Kasumi-1 (cell line): ENCODE measurements at regions not wholly inside any gene's neighbourhood (a gene's known extent, or its start where the extent isn't known, plus 50 kb on each side); places are given as distances from the start of the nearest gene placed in this dataset.

Experiments
- DNase-seq, 2 experiments: peaks; one replicate each; lab custom pipeline; 2025; lab: John Stamatoyannopoulos, UW

DNA sequence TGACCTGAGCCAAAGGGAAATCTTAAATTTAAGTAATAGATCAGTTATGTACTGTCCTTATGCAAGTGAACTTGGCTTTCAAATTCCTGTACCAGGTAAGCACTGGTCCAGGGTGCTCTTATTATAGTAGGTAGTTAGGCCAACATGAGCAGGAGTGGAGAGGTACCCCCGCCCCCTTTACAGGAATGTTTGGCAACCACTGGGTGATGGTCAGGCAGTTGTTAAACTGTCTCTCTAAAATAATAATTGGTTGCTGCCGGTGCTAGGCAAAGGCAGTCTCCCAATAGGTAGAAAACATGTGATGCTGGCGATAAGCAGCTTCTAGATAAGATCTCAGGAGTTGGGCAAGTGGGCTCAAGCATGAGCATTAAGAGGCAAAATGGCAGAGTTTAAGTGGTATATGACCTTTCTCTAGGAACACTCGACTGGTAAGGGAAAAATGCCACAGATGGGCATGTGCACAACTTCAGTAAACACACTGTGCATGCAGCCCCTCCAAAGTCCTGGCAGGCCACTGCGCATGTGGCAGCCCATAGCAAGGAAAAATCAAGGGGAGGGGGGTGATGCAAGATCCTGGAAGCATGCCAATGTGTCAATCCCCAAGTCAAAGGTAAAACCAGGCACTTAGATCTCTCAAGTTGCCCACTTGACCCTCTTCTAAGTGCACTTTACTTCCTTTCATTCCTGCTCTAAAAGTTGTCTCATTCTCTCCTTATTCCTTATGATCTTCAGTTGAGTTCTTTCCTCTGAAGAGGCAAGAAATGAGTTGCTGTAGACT, 1239.7 kb downstream of the C4orf33 start:
- no peak for DNase-seq

DNA sequence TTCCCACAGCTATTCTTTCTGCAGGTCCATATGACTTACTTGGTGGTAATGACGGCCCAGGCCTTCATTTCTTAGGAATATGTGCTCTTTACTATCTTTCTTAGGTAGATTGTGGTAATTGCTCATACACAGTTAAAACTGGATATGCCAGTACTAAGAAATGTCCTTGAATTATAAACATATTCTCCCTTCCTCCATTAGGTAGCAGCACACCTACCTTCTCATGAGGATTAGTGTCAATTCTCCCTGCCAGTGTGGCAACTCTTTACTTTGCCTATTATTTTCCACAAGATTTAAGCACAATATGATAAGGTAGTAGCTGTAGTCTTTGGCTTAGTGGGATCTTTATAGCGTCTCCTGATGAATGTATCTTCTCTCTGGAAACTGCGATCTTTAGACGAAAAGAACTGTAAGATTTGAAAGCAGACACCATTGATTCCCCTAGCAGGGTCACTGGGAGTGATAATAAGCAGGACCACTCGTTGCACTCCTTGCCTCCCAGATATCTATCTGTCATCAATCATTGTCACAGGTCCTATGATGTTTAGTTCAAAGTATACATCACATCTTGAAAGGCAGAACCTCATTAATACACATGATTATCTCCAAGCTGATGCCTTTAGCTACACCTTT, 1240.7 kb downstream of the C4orf33 start:
- DNase-seq = peak; percentile 53 to 66

DNA sequence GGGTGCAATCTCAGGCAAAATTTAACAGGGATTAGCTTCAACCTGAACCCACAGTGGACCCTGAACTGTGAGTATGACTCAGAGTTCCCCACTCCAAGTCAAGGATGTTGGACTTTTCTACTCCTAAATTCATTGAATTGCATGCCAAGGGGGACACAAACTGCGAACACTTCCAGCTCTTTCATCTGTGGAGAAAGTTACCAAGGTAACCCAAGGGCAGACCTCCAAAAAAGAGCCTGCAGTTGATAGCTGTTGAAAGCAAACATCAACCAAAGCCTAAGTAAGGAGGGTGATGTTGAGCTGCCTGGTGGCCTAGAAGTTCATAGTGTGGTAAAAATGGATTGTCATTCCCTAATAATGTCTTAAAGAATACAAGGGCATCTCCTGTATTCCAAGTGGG, 1242.9 kb downstream of the C4orf33 start:
- no peak for DNase-seq

DNA sequence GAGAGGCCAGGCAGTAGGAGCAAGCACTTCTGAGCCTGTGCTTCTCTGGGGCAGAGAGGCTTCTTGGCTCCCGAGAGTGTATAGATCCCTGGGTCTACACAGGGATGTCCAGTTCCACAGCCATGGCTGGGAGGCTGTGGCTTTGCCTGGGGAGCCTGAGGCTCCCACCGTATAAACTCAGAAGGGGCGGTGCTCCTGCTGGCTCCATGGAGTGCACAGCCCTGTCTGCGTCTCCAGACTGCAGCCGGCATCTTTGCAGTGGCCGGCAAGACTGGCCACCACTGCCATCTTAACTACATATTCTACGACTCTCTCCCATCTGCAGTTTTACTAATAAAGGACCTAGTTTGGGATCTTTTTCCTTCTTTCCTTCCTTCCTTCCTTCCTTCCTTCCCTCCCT, 1253.8 kb downstream of the C4orf33 start:
- no peak for DNase-seq

GRCh38 chr4:130356873-130357272, 1260.9 kb downstream of the C4orf33 start:
- no peak for DNase-seq

DNA sequence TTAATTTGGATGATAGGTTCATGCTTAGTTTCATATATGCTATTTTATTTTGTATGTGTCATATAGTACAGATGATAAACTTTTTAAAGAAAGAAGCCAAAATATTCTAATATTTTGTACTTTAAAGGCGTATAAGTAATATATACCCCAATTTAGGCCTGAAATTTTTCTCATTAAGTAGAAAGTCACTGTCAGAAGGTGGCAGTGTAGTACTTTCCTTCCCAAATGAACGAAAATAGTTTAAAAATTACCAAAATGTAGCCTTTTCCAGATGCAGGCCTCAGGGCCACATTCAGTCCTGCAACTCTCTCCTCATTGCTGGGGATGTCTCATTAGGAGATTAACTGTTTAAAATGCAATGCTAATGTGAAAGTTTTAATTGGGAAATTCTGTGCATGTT, 1263.6 kb downstream of the C4orf33 start:
- peak; percentile 37 to 46 for DNase-seq

- no peak for DNase-seq
Observed at GRCh38 chr4:130361616-130362015, 1265.7 kb downstream of the C4orf33 start.

- no peak for DNase-seq
Observed at GRCh38 chr4:130368668-130369067, 1272.7 kb downstream of the C4orf33 start.

DNA sequence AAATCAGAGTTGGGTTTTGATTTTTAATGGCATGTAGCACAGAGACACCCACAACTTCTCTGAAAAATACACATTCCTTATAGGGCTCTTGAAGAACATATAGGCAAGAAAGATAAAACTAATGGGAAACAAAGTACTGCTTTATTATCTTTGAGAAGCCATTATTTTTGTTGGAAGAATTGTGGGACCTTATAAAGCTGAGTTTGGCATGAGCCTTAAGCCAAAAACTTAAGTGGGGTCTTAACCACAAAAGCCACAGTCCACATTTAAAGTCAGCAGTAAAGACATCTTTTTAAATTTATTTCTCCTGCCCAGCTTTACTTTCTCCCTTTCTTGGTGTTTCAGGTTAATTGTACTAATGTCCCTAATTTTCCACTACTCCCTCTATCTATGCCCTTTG, 1297.3 kb downstream of the C4orf33 start:
- no peak for DNase-seq

GRCh38 chr4:130393642-130394041, 1297.7 kb downstream of the C4orf33 start:
- no peak for DNase-seq

- no peak for DNase-seq
Observed at GRCh38 chr4:130395871-130396270, 1299.9 kb downstream of the C4orf33 start.

GRCh38 chr4:130403221-130403620, 1307.3 kb downstream of the C4orf33 start:
- DNase-seq = no peak

- no peak for DNase-seq
Observed at GRCh38 chr4:130416228-130416627, 1320.3 kb downstream of the C4orf33 start.

- DNase-seq = no peak
Observed at GRCh38 chr4:130419211-130419975, 1323.4 kb downstream of the C4orf33 start.

GRCh38 chr4:130422261-130422660, 1326.3 kb downstream of the C4orf33 start:
- peak; percentile 90 to 92 for DNase-seq

GRCh38 chr4:130424211-130424610, 1328.3 kb downstream of the C4orf33 start:
- no peak for DNase-seq

DNA sequence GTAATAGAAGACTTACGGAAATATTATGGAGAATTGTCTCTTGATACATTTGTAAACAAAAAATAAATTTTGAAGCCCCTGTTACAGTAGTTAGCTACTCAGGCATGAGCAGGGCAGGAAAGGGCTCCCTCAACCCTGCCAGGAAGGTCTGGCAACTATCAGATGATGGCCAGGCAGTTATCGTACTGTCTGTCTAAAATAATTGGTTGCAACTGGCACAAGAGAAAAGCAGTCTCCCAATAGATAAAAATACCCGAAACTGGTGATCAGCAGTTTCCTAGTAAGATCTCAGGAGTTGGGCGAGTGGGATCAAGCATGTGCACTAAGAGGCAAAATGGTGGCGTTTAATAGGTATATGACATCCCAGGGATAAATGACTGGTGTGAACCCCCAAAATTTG, 1336.3 kb downstream of the C4orf33 start:
- DNase-seq = no peak

- DNase-seq = no peak
Observed at GRCh38 chr4:130449741-130450140, 1353.8 kb downstream of the C4orf33 start.

DNA sequence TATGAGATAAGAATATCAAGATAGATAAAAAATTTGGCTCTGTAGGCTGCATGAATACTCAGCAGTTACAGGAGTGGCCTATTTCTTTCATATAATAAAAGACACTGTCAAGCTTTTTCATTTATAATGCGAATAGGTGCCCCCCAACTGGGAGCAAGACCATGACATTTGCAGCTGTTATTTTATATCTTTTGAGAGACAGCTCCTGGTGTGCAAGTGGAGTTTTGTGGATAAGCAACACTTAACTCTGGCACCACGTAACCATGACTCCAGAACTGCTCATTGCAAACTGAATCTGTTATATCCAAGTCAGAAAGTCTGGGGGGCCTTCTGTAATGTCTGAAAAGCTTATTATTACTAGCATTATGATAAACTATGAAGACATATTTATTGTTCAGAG, 1372.4 kb downstream of the C4orf33 start:
- DNase-seq = no peak

GRCh38 chr4:130478406-130478805, 1382.5 kb downstream of the C4orf33 start:
- no peak for DNase-seq

DNA sequence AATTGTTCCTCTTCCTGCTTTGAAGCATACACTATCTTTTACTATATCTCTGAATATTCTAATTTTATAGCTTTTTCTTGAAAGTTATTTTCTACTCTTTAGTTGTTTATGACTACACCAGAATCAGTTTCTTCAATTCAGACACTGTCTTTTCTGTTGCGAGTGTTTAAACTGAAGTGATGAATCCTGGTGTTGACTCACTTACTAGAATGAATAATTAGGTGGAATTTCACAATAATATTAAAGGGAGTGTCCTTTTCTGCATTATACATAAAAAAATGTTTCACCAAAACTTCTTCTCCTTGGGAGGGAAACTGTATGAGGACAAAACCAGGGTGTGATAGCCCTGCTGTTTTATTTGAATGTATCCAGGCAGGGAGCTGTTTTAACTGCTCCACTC, 1383.1 kb downstream of the C4orf33 start:
- DNase-seq = no peak

- no peak for DNase-seq
Observed at GRCh38 chr4:130479674-130480073, 1383.7 kb downstream of the C4orf33 start.

DNA sequence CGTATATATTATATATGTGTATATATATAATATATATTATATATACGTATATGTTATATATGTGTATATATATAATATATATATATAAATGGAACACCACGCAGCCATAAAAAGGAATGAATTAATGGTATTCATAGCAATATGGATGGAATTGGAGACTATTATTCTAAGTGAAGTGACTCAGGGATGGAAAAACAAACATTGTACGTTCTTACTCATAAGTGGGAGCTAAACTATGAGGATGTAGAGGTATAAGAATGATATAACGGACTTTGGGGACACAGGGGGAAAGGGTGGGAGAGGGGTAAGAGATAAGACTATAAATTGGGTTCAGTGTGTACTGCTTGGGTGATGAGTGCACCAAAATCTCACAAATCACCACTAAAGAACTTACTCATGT, 1388.9 kb downstream of the C4orf33 start:
- DNase-seq = no peak
